Stomach (tissue), 4 donors: ENCODE measurements at regions not wholly inside any gene's neighbourhood (a gene's known extent, or its start where the extent isn't known, plus 50 kb on each side); places are given as distances from the start of the nearest gene placed in this dataset.

Experiments
- CTCF ChIP-seq, 7 experiments: fragments of 450-650 bp in 4 of 7; fragments of 200-600 bp in 3 of 7; sonication (generic) in 3 of 7; IDR thresholded peaks; one replicate each; pipeline ENCODE4 v1.5.1; 2016 to 2019; ENCODE audit warnings: antibody characterized with exemption in 7 of 7, control low read depth in 2 of 7, mild to moderate bottlenecking in 1 of 7
- POLR2AphosphoS5 ChIP-seq, 3 donors: sonication (generic); formaldehyde crosslinking; IDR thresholded peaks; one replicate each; pipeline ENCODE4 v1.6.1; 2016; ENCODE audit warnings: antibody characterized with exemption in 3 of 3

GRCh38 chr4:114271031-114271430 is 291.6 kb upstream of the ARSJ start:
- TF ChIP-seq CTCF (IDR thresholded peaks at IDR 0.05) (no peak), POLR2AphosphoS5 (IDR thresholded peaks at IDR 0.05) (no peak)
